ENCODE measurements at regions not wholly inside any gene's neighbourhood (a gene's known extent, or its start where the extent isn't known, plus 50 kb on each side); places are given as distances from the start of the nearest gene placed in this dataset.

GRCh38 chr3:86711634-86712033 lies 279.3 kb downstream of the VGLL3 start:
- ChIA-PET CTCF (no interaction called here), POLR2A (no interaction called here)
- no peak overlapping the region for H3K4me3 ChIP-seq (ENCODE audit: low read depth, low read length)
- H3K9me3 ChIP-seq (ENCODE audit: control insufficient read depth, insufficient read depth, low read length): no peaks in the 10 kb centered on the region
- H3K27ac ChIP-seq (ENCODE audit: low read depth, low read length): no peak overlapping the region
- H3K27me3 ChIP-seq (ENCODE audit: control insufficient read depth, insufficient read depth, low read length): peaks cover 3% of the 10 kb centered on the region
- no peak for TF ChIP-seq CTCF (IDR thresholded peaks at IDR 0.05; ENCODE audit: low read depth, low read length)
- DNase-seq (ENCODE audit: low read depth, low spot score): no peak

- H3K27ac ChIP-seq (ENCODE audit: low read depth, low read length): no peak overlapping the region
- H3K9me3 ChIP-seq (ENCODE audit: control insufficient read depth, insufficient read depth, low read length): no peaks in the 10 kb centered on the region
- no peak for DNase-seq (ENCODE audit: low read depth, low spot score)
- H3K27me3 ChIP-seq (ENCODE audit: control insufficient read depth, insufficient read depth, low read length): peaks cover 3% of the 10 kb centered on the region
- TF ChIP-seq CTCF (IDR thresholded peaks at IDR 0.05; ENCODE audit: low read depth, low read length): no peak
- ChIA-PET POLR2A (no interaction called here), CTCF (interaction anchor here (2.4 kb wide), 1 partner anchor 9 kb away, joined by 6 read pairs; no protein-coding TSS in a partner anchor)
- no peak overlapping the region for H3K4me3 ChIP-seq (ENCODE audit: low read depth, low read length)
Measured at GRCh38 chr3:86708893-86709292, 282.1 kb downstream of the VGLL3 start.

- DNase-seq (ENCODE audit: low read depth, low spot score): no peak
- Histone ChIP-seq H3K4me3 (ENCODE audit: low read depth, low read length) (no peak overlapping the region), H3K27ac (ENCODE audit: low read depth, low read length) (no peak overlapping the region), H3K27me3 (ENCODE audit: control insufficient read depth, insufficient read depth, low read length) (no peaks in the 10 kb centered on the region), H3K9me3 (ENCODE audit: control insufficient read depth, insufficient read depth, low read length) (no peaks in the 10 kb centered on the region)
- POLR2A ChIA-PET: no interaction called here
- CTCF ChIA-PET: interaction anchor here (0.6 to 4.1 kb wide), 22 partner anchors 8 to 558 kb away, joined by 3 to 37 read pairs (median 5); no protein-coding TSS in a partner anchor
- peak; percentile 60 for TF ChIP-seq CTCF (IDR thresholded peaks at IDR 0.05; ENCODE audit: low read depth, low read length)
Measured at GRCh38 chr3:86702381-86702958, 288.5 kb downstream of the VGLL3 start.

GRCh38 chr3:86695752-86696151 lies 295.2 kb downstream of the VGLL3 start:
- H3K4me3 ChIP-seq (ENCODE audit: low read depth, low read length): no peak overlapping the region
- no peak for TF ChIP-seq CTCF (IDR thresholded peaks at IDR 0.05; ENCODE audit: low read depth, low read length)
- H3K27me3 ChIP-seq (ENCODE audit: control insufficient read depth, insufficient read depth, low read length): no peaks in the 10 kb centered on the region
- no peak overlapping the region for H3K27ac ChIP-seq (ENCODE audit: low read depth, low read length)
- CTCF ChIA-PET: no interaction called here
- H3K9me3 ChIP-seq (ENCODE audit: control insufficient read depth, insufficient read depth, low read length): no peaks in the 10 kb centered on the region
- DNase-seq (ENCODE audit: low read depth, low spot score): no peak
- POLR2A ChIA-PET: no interaction called here

GRCh38 chr3:86673991-86674390 lies 317.0 kb downstream of the VGLL3 start:
- Histone ChIP-seq H3K4me3 (ENCODE audit: low read depth, low read length) (no peak overlapping the region), H3K27ac (ENCODE audit: low read depth, low read length) (no peak overlapping the region), H3K9me3 (ENCODE audit: control insufficient read depth, insufficient read depth, low read length) (no peaks in the 10 kb centered on the region), H3K27me3 (ENCODE audit: control insufficient read depth, insufficient read depth, low read length) (no peaks in the 10 kb centered on the region)
- ChIA-PET CTCF (interaction anchor here (0.8 kb wide), 1 partner anchor 494 kb away, joined by 3 read pairs; no protein-coding TSS in a partner anchor), POLR2A (no interaction called here)
- no peak for TF ChIP-seq CTCF (IDR thresholded peaks at IDR 0.05; ENCODE audit: low read depth, low read length)
- DNase-seq (ENCODE audit: low read depth, low spot score): no peak

Measured in AG04450 (cell line).